Neural cell (in vitro differentiated cells): ENCODE measurements at regions not wholly inside any gene's neighbourhood (a gene's known extent, or its start where the extent isn't known, plus 50 kb on each side); places are given as distances from the start of the nearest gene placed in this dataset.

ENCODE experiments used
- H2AFZ ChIP-seq: fragments of 200-600, 300-800 bp; sonication (generic), shearing (Covaris generic); 2 replicates; pipeline ENCODE4 v1.6.0; 2014; ENCODE audit warnings: low read depth, mild to moderate bottlenecking, antibody characterized with exemption, low read length, moderate library complexity
- H3F3A ChIP-seq: fragments of 200-600 bp; shearing (Covaris generic); 2 replicates; pipeline ENCODE4 v1.6.1; 2016; ENCODE audit warnings: mild to moderate bottlenecking, moderate library complexity, mixed read lengths, antibody characterized with exemption, low read length; ENCODE audit not compliant: insufficient read depth, poor library complexity, severe bottlenecking
- H3K27ac ChIP-seq: fragments of 200-600, 300-800 bp; sonication (generic), shearing (Covaris generic); 2 replicates; pipeline ENCODE4 v1.5.1; 2014; ENCODE audit warnings: mild to moderate bottlenecking, low read length, moderate library complexity
- H3K27me3 ChIP-seq: fragments of 300-800, 200-600 bp; sonication (generic), shearing (Covaris generic); 2 replicates; pipeline ENCODE4 v1.6.0; 2014; ENCODE audit warnings: mild to moderate bottlenecking, low read depth, low read length, moderate library complexity; ENCODE audit not compliant: insufficient read depth
- H3K36me3 ChIP-seq: fragments of 300-800, 200-600 bp; sonication (generic), shearing (Covaris generic); 2 replicates; pipeline ENCODE4 v1.5.1; 2014; ENCODE audit warnings: mild to moderate bottlenecking, antibody characterized with exemption, low read length, moderate library complexity; ENCODE audit not compliant: insufficient read depth
- H3K4me2 ChIP-seq: fragments of 300-800, 200-600 bp; sonication (generic), shearing (Covaris generic); 2 replicates; pipeline ENCODE4 v1.6.0; 2014; ENCODE audit warnings: mild to moderate bottlenecking, low read length
- H3K4me3 ChIP-seq: fragments of 300-800, 200-600 bp; sonication (generic), shearing (Covaris generic); 2 replicates; pipeline ENCODE4 v1.5.1; 2014; ENCODE audit warnings: mild to moderate bottlenecking, low read length, moderate library complexity
- H3K79me2 ChIP-seq: fragments of 200-600 bp; shearing (Covaris generic); replicated peaks from 2 replicates; pipeline ENCODE4 v1.6.0; 2014; ENCODE audit warnings: mild to moderate bottlenecking, low read length, moderate library complexity; ENCODE audit not compliant: insufficient read depth
- H3K9ac ChIP-seq: fragments of 300-800, 200-600 bp; sonication (generic), shearing (Covaris generic); 2 replicates; pipeline ENCODE4 v1.6.1; 2016; ENCODE audit warnings: mild to moderate bottlenecking, low read length, mixed read lengths
- H3K9me2 ChIP-seq: fragments of 200-600 bp; shearing (Covaris generic); 2 replicates; pipeline ENCODE4 v1.6.1; 2016; ENCODE audit warnings: mild to moderate bottlenecking, low read length, mixed read lengths; ENCODE audit not compliant: insufficient read depth
- H3K9me3 ChIP-seq: fragments of 200-600, 300-800 bp; sonication (generic), shearing (Covaris generic); 2 replicates; pipeline ENCODE4 v1.6.1; 2016; ENCODE audit warnings: mild to moderate bottlenecking, mixed run types, low read length, moderate library complexity, mixed read lengths
- H4K20me1 ChIP-seq: fragments of 200-600 bp; shearing (Covaris generic); 2 replicates; pipeline ENCODE4 v1.6.1; 2016; ENCODE audit warnings: mild to moderate bottlenecking, mixed run types; ENCODE audit not compliant: insufficient read depth
- EP300 ChIP-seq: fragments of 450-650 bp; conservative IDR thresholded peaks from 2 replicates; pipeline ENCODE4 v1.6.1; 2014; ENCODE audit warnings: antibody characterized with exemption, mild to moderate bottlenecking, moderate library complexity; ENCODE audit not compliant: poor library complexity, severe bottlenecking
- EZH2 ChIP-seq: fragments of 200-600, 300-800 bp; shearing (Covaris generic), sonication (generic); IDR thresholded peaks from 2 replicates; pipeline ENCODE4 v1.6.1; 2014; ENCODE audit warnings: antibody characterized with exemption, low read length, borderline replicate concordance, mild to moderate bottlenecking; ENCODE audit not compliant: insufficient read depth, poor library complexity, severe bottlenecking
- MXI1 ChIP-seq: fragments of 450-650 bp; conservative IDR thresholded peaks from 2 replicates; pipeline ENCODE4 v1.6.1; 2014; ENCODE audit warnings: antibody characterized with exemption, mild to moderate bottlenecking; ENCODE audit not compliant: poor library complexity, severe bottlenecking
- POLR2AphosphoS5 ChIP-seq: IDR thresholded peaks from 2 replicates; pipeline ENCODE4 v1.6.1; 2012
- RAD21 ChIP-seq: fragments of 450-650 bp; conservative IDR thresholded peaks from 2 replicates; pipeline ENCODE4 v1.6.1; 2014; ENCODE audit warnings: antibody characterized with exemption, mild to moderate bottlenecking, moderate library complexity
- SMC3 ChIP-seq: fragments of 450-650 bp; conservative IDR thresholded peaks from 2 replicates; pipeline ENCODE4 v1.6.1; 2014; ENCODE audit warnings: antibody characterized with exemption, mild to moderate bottlenecking, moderate library complexity; ENCODE audit not compliant: poor library complexity
- TAF1 ChIP-seq: IDR thresholded peaks from 2 replicates; pipeline ENCODE4 v1.6.1; 2012; ENCODE audit warnings: low read depth
- TF ChIP-seq, protein P1 (sequence below): IDR thresholded peaks from 2 replicates; pipeline ENCODE4 v1.6.1; 2012; ENCODE audit warnings: borderline replicate concordance
- TF ChIP-seq, protein P2 (sequence below): fragments of 450-650 bp; IDR thresholded peaks from 2 replicates; pipeline ENCODE4 v1.5.1; 2014; ENCODE audit warnings: antibody characterized with exemption, mild to moderate bottlenecking, moderate library complexity; ENCODE audit not compliant: poor library complexity, severe bottlenecking

DNA sequence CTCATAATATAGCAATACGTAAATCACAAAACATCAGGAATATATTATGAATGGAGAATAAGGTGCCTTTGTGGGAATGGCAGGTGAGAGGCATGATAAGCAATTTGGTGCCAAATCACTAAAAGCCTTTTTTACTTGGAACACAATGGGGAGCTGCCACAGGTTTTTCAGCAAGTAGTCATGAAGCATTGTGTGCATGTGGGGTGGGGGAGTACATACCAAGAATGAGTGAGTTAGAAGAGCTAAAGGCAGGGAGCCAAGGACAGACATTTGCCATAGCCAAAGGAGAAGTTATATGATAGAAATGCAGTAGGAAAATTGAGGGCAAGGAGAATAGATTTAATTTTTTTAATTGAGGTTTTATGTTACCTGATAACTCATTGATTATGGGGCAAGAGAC, 445.0 kb upstream of the SMC2 start:
- Histone ChIP-seq H3K27me3 (no peaks in the 10 kb centered on the region), H3K4me3 (no peak overlapping the region), H2AFZ (no peak overlapping the region), H3K9ac (no peak overlapping the region), H3K36me3 (no peaks in the 10 kb centered on the region), H3K79me2 (no peaks in the 10 kb centered on the region), H3K27ac (no peak overlapping the region), H3F3A (no peaks in the 10 kb centered on the region), H3K9me3 (no peaks in the 10 kb centered on the region), H3K9me2 (no peaks in the 10 kb centered on the region), H3K4me2 (no peak overlapping the region), H4K20me1 (no peaks in the 10 kb centered on the region)
- TF ChIP-seq POLR2AphosphoS5 (peak; percentile 10), EP300 (peak; percentile 66), MXI1 (no peak)

DNA sequence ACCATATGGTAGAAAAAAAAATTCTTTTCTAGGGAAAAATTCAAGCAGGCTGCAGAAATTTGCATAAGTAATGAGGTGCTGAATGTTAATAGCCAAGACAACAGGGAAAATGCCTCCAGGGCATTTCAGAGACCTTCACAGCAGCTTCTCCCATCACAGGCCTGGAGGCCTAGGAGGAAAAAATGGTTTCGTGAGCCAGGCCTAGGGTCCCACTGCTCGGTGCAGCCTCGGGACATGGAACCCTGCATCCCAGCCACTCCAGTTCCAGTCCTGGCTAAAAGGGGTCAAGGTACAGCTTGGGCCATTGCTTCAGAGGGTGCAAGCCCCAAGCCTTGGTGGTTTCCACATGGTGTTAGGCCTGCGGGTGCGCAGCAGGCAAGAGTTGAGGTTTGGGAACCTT, 436.0 kb upstream of the SMC2 start:
- Histone ChIP-seq H3K4me3 (no peak overlapping the region), H4K20me1 (no peaks in the 10 kb centered on the region), H3K9ac (no peak overlapping the region)

DNA sequence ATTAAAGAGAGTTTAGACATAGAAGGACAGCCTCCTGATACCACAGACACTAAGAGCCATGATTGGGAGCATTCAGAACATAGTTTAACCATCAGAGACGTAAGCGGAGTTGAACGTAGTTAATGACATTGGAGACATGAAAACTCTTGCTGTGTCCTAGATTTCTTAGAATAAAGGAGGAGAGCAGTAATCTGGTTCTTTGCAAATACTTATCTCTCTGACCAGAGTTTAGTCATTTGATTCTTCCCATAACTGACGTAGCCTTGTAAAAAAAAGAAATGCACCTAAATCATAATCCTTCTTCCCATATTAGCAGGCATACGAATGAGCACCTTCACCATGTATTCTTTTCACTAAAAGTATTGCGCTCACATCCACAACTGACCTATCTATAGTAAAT, 433.3 kb upstream of the SMC2 start:
- Histone ChIP-seq H3K9me2 (no peaks in the 10 kb centered on the region), H3K4me3 (no peak overlapping the region), H3K36me3 (no peaks in the 10 kb centered on the region), H3K9ac (no peak overlapping the region), H3K9me3 (no peaks in the 10 kb centered on the region), H2AFZ (no peak overlapping the region), H3K27me3 (no peaks in the 10 kb centered on the region), H4K20me1 (no peaks in the 10 kb centered on the region), H3K79me2 (no peaks in the 10 kb centered on the region), H3F3A (no peaks in the 10 kb centered on the region), H3K27ac (no peak overlapping the region), H3K4me2 (no peak overlapping the region)
- TF ChIP-seq, protein P1, sequence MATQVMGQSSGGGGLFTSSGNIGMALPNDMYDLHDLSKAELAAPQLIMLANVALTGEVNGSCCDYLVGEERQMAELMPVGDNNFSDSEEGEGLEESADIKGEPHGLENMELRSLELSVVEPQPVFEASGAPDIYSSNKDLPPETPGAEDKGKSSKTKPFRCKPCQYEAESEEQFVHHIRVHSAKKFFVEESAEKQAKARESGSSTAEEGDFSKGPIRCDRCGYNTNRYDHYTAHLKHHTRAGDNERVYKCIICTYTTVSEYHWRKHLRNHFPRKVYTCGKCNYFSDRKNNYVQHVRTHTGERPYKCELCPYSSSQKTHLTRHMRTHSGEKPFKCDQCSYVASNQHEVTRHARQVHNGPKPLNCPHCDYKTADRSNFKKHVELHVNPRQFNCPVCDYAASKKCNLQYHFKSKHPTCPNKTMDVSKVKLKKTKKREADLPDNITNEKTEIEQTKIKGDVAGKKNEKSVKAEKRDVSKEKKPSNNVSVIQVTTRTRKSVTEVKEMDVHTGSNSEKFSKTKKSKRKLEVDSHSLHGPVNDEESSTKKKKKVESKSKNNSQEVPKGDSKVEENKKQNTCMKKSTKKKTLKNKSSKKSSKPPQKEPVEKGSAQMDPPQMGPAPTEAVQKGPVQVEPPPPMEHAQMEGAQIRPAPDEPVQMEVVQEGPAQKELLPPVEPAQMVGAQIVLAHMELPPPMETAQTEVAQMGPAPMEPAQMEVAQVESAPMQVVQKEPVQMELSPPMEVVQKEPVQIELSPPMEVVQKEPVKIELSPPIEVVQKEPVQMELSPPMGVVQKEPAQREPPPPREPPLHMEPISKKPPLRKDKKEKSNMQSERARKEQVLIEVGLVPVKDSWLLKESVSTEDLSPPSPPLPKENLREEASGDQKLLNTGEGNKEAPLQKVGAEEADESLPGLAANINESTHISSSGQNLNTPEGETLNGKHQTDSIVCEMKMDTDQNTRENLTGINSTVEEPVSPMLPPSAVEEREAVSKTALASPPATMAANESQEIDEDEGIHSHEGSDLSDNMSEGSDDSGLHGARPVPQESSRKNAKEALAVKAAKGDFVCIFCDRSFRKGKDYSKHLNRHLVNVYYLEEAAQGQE = no peak
- TF ChIP-seq POLR2AphosphoS5 (no peak), MXI1 (no peak), SMC3 (no peak), RAD21 (no peak), TAF1 (no peak), EP300 (no peak), EZH2 (no peak)
- TF ChIP-seq, protein P2, sequence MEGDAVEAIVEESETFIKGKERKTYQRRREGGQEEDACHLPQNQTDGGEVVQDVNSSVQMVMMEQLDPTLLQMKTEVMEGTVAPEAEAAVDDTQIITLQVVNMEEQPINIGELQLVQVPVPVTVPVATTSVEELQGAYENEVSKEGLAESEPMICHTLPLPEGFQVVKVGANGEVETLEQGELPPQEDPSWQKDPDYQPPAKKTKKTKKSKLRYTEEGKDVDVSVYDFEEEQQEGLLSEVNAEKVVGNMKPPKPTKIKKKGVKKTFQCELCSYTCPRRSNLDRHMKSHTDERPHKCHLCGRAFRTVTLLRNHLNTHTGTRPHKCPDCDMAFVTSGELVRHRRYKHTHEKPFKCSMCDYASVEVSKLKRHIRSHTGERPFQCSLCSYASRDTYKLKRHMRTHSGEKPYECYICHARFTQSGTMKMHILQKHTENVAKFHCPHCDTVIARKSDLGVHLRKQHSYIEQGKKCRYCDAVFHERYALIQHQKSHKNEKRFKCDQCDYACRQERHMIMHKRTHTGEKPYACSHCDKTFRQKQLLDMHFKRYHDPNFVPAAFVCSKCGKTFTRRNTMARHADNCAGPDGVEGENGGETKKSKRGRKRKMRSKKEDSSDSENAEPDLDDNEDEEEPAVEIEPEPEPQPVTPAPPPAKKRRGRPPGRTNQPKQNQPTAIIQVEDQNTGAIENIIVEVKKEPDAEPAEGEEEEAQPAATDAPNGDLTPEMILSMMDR = no peak

More for the DNA sequence above, 436.0 kb upstream of the SMC2 start:
- H3K27me3 ChIP-seq = no peaks in the 10 kb centered on the region
- no peaks in the 10 kb centered on the region for H3K9me2 ChIP-seq
- H2AFZ ChIP-seq = no peak overlapping the region
- no peaks in the 10 kb centered on the region for H3K79me2 ChIP-seq
- no peaks in the 10 kb centered on the region for H3K9me3 ChIP-seq
- no peaks in the 10 kb centered on the region for H3K36me3 ChIP-seq
- H3F3A ChIP-seq = no peaks in the 10 kb centered on the region
- H3K4me2 ChIP-seq = no peak overlapping the region
- TF ChIP-seq RAD21 = no peak
- no peak overlapping the region for H3K27ac ChIP-seq
